HG03280 (cell line): ENCODE measurements at regions not wholly inside any gene's neighbourhood (a gene's known extent, or its start where the extent isn't known, plus 50 kb on each side); places are given as distances from the start of the nearest gene placed in this dataset.

ENCODE experiments used
- ATAC-seq: cut with Tn5 transposase; IDR thresholded peaks from one replicate; pipeline ENCODE4 v1.9.1; 2021; ENCODE audit warnings: mild to moderate bottlenecking, moderate library complexity; ENCODE audit not compliant: unreplicated experiment

- ATAC-seq = no peak
These were observed 1220.5 kb upstream of the SLC10A2 start for GRCh38 chr13:104286566-104287290.

- ATAC-seq = no peak
These were observed 1215.7 kb upstream of the SLC10A2 start for GRCh38 chr13:104281910-104282309.

GRCh38 chr13:104270731-104271130, 1204.5 kb upstream of the SLC10A2 start:
- ATAC-seq = no peak

GRCh38 chr13:104267206-104267811, 1201.1 kb upstream of the SLC10A2 start:
- no peak for ATAC-seq

- no peak for ATAC-seq
These were observed 1190.5 kb upstream of the SLC10A2 start for GRCh38 chr13:104256701-104257100.

- ATAC-seq = no peak
These were observed 1187.0 kb upstream of the SLC10A2 start for GRCh38 chr13:104253063-104253680.

- ATAC-seq = no peak
These were observed 1185.7 kb upstream of the SLC10A2 start for GRCh38 chr13:104251931-104252330.

GRCh38 chr13:104246955-104247354, 1180.7 kb upstream of the SLC10A2 start:
- no peak for ATAC-seq

- no peak for ATAC-seq
These were observed 1140.3 kb upstream of the SLC10A2 start for GRCh38 chr13:104206450-104207044.

GRCh38 chr13:104204177-104204576, 1138.0 kb upstream of the SLC10A2 start:
- no peak for ATAC-seq

- no peak for ATAC-seq
These were observed 1132.6 kb upstream of the SLC10A2 start for GRCh38 chr13:104198801-104199200.

GRCh38 chr13:104196611-104197010, 1130.4 kb upstream of the SLC10A2 start:
- ATAC-seq = no peak

- ATAC-seq = no peak
These were observed 1115.5 kb upstream of the SLC10A2 start for GRCh38 chr13:104181526-104182231.

- no peak for ATAC-seq
These were observed 1104.9 kb upstream of the SLC10A2 start for GRCh38 chr13:104170980-104171555.

GRCh38 chr13:104163866-104164630, 1097.8 kb upstream of the SLC10A2 start:
- no peak for ATAC-seq

GRCh38 chr13:104160536-104160935, 1094.3 kb upstream of the SLC10A2 start:
- ATAC-seq = no peak

GRCh38 chr13:104143760-104144416, 1077.7 kb upstream of the SLC10A2 start:
- no peak for ATAC-seq

GRCh38 chr13:104140552-104140951, 1074.3 kb upstream of the SLC10A2 start:
- no peak for ATAC-seq

GRCh38 chr13:104137416-104137815, 1071.2 kb upstream of the SLC10A2 start:
- no peak for ATAC-seq

GRCh38 chr13:104132849-104133248, 1066.6 kb upstream of the SLC10A2 start:
- no peak for ATAC-seq
